ENCODE measurements at regions not wholly inside any gene's neighbourhood (a gene's known extent, or its start where the extent isn't known, plus 50 kb on each side); places are given as distances from the start of the nearest gene placed in this dataset.

- intact Hi-C loops (cut with DNase I) = no loop called here
- Histone ChIP-seq H3K4me1 (peaks cover 0 to 3% (median 0%) of the 10 kb centered on the region in 3 donors), H3K9me3 (no peaks in the 10 kb centered on the region), H3K4me3 (no peak overlapping the region), H3K27ac (peak overlapping the region in 1 of 4 donors; percentile 56), H3K36me3 (no peaks in the 10 kb centered on the region), H3K27me3 (no peaks in the 10 kb centered on the region)
- DNase-seq = no peak
- TF ChIP-seq POLR2A (IDR thresholded peaks at IDR 0.05) = no peak
- TF ChIP-seq, protein P1, sequence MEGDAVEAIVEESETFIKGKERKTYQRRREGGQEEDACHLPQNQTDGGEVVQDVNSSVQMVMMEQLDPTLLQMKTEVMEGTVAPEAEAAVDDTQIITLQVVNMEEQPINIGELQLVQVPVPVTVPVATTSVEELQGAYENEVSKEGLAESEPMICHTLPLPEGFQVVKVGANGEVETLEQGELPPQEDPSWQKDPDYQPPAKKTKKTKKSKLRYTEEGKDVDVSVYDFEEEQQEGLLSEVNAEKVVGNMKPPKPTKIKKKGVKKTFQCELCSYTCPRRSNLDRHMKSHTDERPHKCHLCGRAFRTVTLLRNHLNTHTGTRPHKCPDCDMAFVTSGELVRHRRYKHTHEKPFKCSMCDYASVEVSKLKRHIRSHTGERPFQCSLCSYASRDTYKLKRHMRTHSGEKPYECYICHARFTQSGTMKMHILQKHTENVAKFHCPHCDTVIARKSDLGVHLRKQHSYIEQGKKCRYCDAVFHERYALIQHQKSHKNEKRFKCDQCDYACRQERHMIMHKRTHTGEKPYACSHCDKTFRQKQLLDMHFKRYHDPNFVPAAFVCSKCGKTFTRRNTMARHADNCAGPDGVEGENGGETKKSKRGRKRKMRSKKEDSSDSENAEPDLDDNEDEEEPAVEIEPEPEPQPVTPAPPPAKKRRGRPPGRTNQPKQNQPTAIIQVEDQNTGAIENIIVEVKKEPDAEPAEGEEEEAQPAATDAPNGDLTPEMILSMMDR (IDR thresholded peaks at IDR 0.05) = no peak
- WGBS, 2 donors = 60 to 80% methylated on average over 5 to 6 of the region's 6 CpGs
These were observed 1089.3 kb downstream of the TUSC7 start for GRCh38 chr3:117798687-117799386.

- no peak for DNase-seq
- no peaks in the 10 kb centered on the region for H3K9me3 ChIP-seq
- WGBS, 2 donors = 75 to 77% methylated on average over 2 of the region's 2 CpGs
These were observed 1089.8 kb downstream of the TUSC7 start for GRCh38 chr3:117799387-117799735.

GRCh38 chr3:117801912-117802239 is 1092.3 kb downstream of the TUSC7 start:
- no peak overlapping the region for H3K27ac ChIP-seq
- no peak for TF ChIP-seq POLR2A (IDR thresholded peaks at IDR 0.05)
- TF ChIP-seq, protein P1 (IDR thresholded peaks at IDR 0.05) = no peak
- H3K27me3 ChIP-seq = no peaks in the 10 kb centered on the region
- H3K4me3 ChIP-seq = no peak overlapping the region
- WGBS, 2 donors = 15 to 23% methylated on average over 2 of the region's 2 CpGs
- H3K4me1 ChIP-seq = peaks cover 0 to 3% (median 0%) of the 10 kb centered on the region in 3 donors
- H3K36me3 ChIP-seq = no peaks in the 10 kb centered on the region
- H3K9me3 ChIP-seq = no peaks in the 10 kb centered on the region
- intact Hi-C loops (cut with DNase I) = no loop called here
- no peak for DNase-seq

More at GRCh38 chr3:117799387-117799735, 1089.8 kb downstream of the TUSC7 start:
- Histone ChIP-seq H3K4me1 (peaks cover 0 to 3% (median 0%) of the 10 kb centered on the region in 3 donors), H3K27me3 (no peaks in the 10 kb centered on the region), H3K4me3 (no peak overlapping the region), H3K36me3 (no peaks in the 10 kb centered on the region), H3K27ac (no peak overlapping the region)
- intact Hi-C loops (cut with DNase I) = no loop called here
- TF ChIP-seq, protein P1 (IDR thresholded peaks at IDR 0.05) = no peak
- no peak for TF ChIP-seq POLR2A (IDR thresholded peaks at IDR 0.05)

DNA sequence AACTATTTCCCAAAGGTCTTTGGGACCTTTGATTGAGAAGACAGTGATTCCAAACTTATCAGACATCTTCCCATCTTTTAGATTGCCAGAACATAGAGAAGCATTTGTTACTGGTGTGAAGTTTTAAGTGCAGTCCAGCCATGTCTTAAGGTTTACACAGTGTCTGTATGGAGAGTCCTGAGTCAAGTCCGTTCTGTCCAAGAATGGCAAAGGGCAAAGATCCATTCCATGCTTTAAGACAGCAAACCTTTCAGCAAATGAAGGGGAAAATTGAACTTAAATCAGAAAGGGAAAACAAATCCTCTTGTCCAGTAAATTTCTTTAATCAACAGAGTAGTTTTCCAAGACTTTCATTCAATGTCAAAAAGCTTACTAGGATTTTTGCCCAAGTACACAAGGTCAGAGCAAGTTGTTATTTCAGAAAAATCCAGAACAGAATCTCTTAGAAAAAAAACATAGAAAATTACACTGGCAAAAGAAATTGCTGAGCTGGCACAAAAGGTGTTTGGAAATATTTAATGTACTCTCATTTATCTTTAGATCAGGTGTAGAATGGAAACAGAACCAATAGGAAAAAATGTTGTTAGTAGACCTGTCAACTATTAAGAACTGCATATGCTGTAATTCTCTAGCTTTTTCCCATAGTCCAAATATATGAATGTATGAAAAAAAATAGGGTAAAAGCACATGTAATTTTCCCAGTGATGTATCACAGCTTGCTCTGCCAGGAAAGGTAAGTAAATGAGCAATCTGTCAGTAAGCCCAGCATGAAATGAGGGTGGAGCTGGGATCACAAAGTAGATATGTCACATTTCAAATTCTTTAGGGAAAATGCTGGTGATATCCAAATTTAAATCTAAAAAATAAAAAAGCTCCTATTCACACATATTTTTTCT is 1099.9 kb downstream of the TUSC7 start:
- intact Hi-C loops (cut with DNase I) = no loop called here
- H3K36me3 ChIP-seq = no peaks in the 10 kb centered on the region
- TF ChIP-seq POLR2A (IDR thresholded peaks at IDR 0.05) = no peak
- TF ChIP-seq, protein P1 (IDR thresholded peaks at IDR 0.05) = no peak
- no peak overlapping the region for H3K27ac ChIP-seq
- WGBS, 2 donors = 30 to 36% methylated on average over 1 of the region's 1 CpG
- no peak overlapping the region for H3K4me3 ChIP-seq
- DNase-seq = no peak
- H3K4me1 ChIP-seq = no peaks in the 10 kb centered on the region
- H3K27me3 ChIP-seq = no peaks in the 10 kb centered on the region
- H3K9me3 ChIP-seq = no peaks in the 10 kb centered on the region

- intact Hi-C loops (cut with DNase I) = no loop called here
- 57 to 77% methylated on average over 2 of the region's 2 CpGs for WGBS, 2 donors
These were observed 1102.2 kb downstream of the TUSC7 start for GRCh38 chr3:117811786-117812185.

More at GRCh38 chr3:117811786-117812185, 1102.2 kb downstream of the TUSC7 start:
- Histone ChIP-seq H3K27me3 (no peaks in the 10 kb centered on the region), H3K36me3 (no peaks in the 10 kb centered on the region), H3K27ac (no peak overlapping the region), H3K4me3 (no peak overlapping the region), H3K4me1 (no peaks in the 10 kb centered on the region), H3K9me3 (no peaks in the 10 kb centered on the region)
- DNase-seq = no peak
- TF ChIP-seq POLR2A (IDR thresholded peaks at IDR 0.05) = no peak
- TF ChIP-seq, protein P1 (IDR thresholded peaks at IDR 0.05) = no peak
